ENCODE measurements at regions not wholly inside any gene's neighbourhood (a gene's known extent, or its start where the extent isn't known, plus 50 kb on each side); places are given as distances from the start of the nearest gene placed in this dataset.
"Not testable (repeated sequence)": the region's sequence is repeated elsewhere in the genome, so short reads cannot be mapped to it uniquely, and the experiment has no call there.

DNA sequence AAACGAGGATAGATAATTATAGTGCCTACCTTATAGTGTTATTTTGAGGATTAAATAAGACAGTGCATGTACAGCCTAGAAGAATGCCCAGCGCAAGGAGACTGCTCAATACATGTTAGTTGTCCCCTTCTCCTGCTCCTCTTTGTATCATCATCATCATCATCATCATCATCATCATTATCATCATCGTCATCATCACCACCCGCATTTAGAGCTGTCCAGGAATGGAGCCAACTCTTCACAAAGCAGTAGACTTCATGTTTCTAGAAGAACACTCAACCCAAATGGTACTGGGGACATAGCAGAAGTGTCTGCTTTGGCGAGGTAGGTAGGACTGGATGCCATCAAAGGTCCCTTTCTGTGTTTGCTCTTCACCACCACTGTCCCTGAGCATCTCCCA lies 116.0 kb downstream of the TRIM43 start:
- Histone ChIP-seq H3K4me2 (ENCODE audit: insufficient read depth, low read length) (no peak overlapping the region), H3K4me1 (ENCODE audit: insufficient read depth, low read length) (no peaks in the 10 kb centered on the region), H4K20me1 (ENCODE audit: insufficient read depth, low read length) (no peaks in the 10 kb centered on the region), H3K9me3 (ENCODE audit: low read depth, low read length) (no peaks in the 10 kb centered on the region), H3K27ac (ENCODE audit: low read depth, low read length) (no peak overlapping the region), H3K4me3 (ENCODE audit: insufficient read depth, low read length) (no peak overlapping the region), H2AFZ (ENCODE audit: low read length) (no peak overlapping the region), H3K79me2 (ENCODE audit: insufficient read depth, low read length) (no peaks in the 10 kb centered on the region), H3K36me3 (ENCODE audit: insufficient read depth, low read length) (no peaks in the 10 kb centered on the region), H3K27me3 (ENCODE audit: insufficient read depth, low read length) (peaks cover 13% of the 10 kb centered on the region)
- TF ChIP-seq, protein P1, sequence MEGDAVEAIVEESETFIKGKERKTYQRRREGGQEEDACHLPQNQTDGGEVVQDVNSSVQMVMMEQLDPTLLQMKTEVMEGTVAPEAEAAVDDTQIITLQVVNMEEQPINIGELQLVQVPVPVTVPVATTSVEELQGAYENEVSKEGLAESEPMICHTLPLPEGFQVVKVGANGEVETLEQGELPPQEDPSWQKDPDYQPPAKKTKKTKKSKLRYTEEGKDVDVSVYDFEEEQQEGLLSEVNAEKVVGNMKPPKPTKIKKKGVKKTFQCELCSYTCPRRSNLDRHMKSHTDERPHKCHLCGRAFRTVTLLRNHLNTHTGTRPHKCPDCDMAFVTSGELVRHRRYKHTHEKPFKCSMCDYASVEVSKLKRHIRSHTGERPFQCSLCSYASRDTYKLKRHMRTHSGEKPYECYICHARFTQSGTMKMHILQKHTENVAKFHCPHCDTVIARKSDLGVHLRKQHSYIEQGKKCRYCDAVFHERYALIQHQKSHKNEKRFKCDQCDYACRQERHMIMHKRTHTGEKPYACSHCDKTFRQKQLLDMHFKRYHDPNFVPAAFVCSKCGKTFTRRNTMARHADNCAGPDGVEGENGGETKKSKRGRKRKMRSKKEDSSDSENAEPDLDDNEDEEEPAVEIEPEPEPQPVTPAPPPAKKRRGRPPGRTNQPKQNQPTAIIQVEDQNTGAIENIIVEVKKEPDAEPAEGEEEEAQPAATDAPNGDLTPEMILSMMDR (IDR thresholded peaks at IDR 0.05; ENCODE audit: extremely low read depth, low read depth, low read length) = no peak
- no peak for DNase-seq (ENCODE audit: insufficient read length, low spot score, missing footprints)

DNA sequence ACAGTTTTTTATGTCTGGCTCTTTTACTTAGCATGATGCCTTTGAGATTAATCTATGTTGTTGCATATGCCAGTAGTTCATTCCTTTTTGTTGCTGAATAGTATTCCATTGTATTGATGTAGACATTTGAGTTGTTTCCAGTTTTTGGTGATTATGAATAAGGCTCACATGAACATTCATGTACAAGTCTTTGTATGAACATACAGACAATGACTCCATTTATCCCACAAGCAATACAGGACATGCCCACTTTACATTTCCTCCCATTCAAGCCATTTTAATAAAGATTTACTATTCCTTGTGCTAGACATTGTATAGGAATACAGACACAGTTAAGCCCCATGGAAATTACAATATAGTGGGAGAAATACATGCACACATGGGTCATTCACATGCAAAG lies 118.0 kb downstream of the TRIM43 start:
- Histone ChIP-seq H3K27me3 (ENCODE audit: insufficient read depth, low read length) (peaks cover 10% of the 10 kb centered on the region), H3K27ac (ENCODE audit: low read depth, low read length) (no peak overlapping the region), H3K36me3 (ENCODE audit: insufficient read depth, low read length) (no peaks in the 10 kb centered on the region), H3K4me3 (ENCODE audit: insufficient read depth, low read length) (no peak overlapping the region), H3K79me2 (ENCODE audit: insufficient read depth, low read length) (no peaks in the 10 kb centered on the region), H3K4me2 (ENCODE audit: insufficient read depth, low read length) (no peak overlapping the region), H2AFZ (ENCODE audit: low read length) (no peak overlapping the region), H3K9me3 (ENCODE audit: low read depth, low read length) (no peaks in the 10 kb centered on the region), H4K20me1 (ENCODE audit: insufficient read depth, low read length) (no peaks in the 10 kb centered on the region), H3K4me1 (ENCODE audit: insufficient read depth, low read length) (no peaks in the 10 kb centered on the region)
- TF ChIP-seq, protein P1 (IDR thresholded peaks at IDR 0.05; ENCODE audit: extremely low read depth, low read depth, low read length) = no peak
- DNase-seq (ENCODE audit: insufficient read length, low spot score, missing footprints) = no peak

DNA sequence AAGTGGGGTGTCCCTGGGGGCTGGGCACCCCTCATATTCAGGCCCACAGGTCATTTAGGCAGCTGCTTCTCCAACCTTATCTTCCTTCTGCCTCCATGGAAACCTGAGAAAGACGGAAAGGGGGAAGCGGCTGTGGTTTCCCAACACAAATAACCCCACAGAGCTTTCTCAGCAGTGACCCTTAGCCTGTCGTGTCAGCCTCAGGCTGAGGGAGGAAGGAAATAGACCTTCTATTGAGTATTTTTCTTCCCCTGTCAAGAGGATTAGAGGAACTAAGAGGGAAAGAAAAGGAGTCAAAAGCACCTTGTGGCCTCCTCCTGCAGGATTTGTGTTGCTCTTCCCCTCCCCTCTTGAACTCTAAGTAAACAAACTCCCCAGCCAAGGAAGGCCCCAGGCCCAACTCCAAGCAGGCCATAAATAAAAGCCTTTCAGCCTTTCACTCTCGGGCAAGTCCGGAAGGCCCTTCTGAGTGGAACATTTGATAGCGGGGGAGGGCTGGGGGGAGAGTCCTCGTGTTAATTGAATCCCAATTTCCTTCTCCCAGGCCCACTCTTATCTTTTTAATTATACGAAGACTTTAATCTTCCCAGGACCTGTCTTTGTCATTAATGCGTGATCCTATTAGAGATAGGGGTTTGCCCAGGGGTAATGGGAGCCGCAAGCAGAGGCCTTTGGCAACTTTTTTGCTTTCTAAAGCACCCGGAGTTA lies 121.8 kb downstream of the TRIM43 start:
- H3K4me2 ChIP-seq (ENCODE audit: insufficient read depth, low read length); DNase-seq (ENCODE audit: insufficient read length, low spot score, missing footprints); H3K79me2 ChIP-seq (ENCODE audit: insufficient read depth, low read length); H3K36me3 ChIP-seq (ENCODE audit: insufficient read depth, low read length); H3K9me3 ChIP-seq (ENCODE audit: low read depth, low read length); H2AFZ ChIP-seq (ENCODE audit: low read length); H4K20me1 ChIP-seq (ENCODE audit: insufficient read depth, low read length); H3K27ac ChIP-seq (ENCODE audit: low read depth, low read length); H3K4me3 ChIP-seq (ENCODE audit: insufficient read depth, low read length); H3K4me1 ChIP-seq (ENCODE audit: insufficient read depth, low read length): not testable (repeated sequence)
- peaks cover 11% of the 10 kb centered on the region for H3K27me3 ChIP-seq (ENCODE audit: insufficient read depth, low read length)

DNA sequence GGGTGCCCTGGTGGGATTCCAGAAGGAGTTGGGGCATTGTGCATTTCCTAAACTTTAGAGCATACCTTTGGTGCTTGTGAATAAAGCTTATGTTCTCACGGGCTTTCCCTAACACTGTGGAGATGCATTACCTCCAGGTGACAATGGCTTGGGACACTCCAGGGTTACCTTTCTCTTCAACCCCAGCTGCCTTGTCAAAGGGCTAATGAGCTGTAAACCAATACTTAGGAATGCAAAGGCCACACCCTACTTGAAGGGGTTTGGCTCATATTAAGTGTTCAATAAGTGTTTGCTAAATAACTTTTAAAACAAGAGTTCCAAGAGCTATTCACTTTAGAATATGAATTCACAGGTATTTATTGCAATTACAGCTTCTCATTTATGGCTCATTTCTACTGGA lies 122.6 kb downstream of the TRIM43 start:
- not testable (repeated sequence) for H3K79me2 ChIP-seq (ENCODE audit: insufficient read depth, low read length); H3K27ac ChIP-seq (ENCODE audit: low read depth, low read length); H4K20me1 ChIP-seq (ENCODE audit: insufficient read depth, low read length); H2AFZ ChIP-seq (ENCODE audit: low read length); H3K9me3 ChIP-seq (ENCODE audit: low read depth, low read length); H3K36me3 ChIP-seq (ENCODE audit: insufficient read depth, low read length); H3K4me2 ChIP-seq (ENCODE audit: insufficient read depth, low read length); DNase-seq (ENCODE audit: insufficient read length, low spot score, missing footprints); H3K4me3 ChIP-seq (ENCODE audit: insufficient read depth, low read length); H3K4me1 ChIP-seq (ENCODE audit: insufficient read depth, low read length)
- H3K27me3 ChIP-seq (ENCODE audit: insufficient read depth, low read length) = peaks cover 11% of the 10 kb centered on the region

DNA sequence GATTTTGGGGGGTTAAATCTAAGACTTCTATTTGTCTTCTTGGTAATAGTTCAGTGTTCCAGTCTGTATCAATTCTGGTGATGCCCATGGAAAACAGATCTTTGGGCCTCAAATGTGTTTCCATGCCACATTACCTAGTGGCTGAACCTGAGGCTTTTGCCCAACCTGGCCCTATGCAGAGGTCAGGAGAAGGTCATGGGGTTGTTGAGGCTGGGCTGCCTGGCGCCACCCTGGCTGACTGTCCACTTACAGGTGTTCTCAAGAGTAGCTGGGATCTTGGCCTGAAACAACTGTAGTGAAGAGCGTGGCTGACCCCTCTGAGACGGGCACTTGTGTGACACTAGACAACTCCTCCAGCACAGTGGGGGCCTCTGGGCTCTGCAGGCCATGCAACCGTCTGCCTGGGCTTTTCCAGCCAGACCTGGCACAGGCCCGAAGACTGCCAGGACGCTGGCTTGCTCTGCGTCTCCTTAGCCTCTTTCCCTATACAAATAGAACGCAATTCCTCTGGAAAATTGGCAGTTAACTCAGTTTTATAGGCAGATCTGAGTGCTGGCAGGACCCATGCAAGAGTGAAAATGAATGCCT lies 127.8 kb downstream of the TRIM43 start:
- Histone ChIP-seq H3K27ac (ENCODE audit: low read depth, low read length) (no peak overlapping the region), H4K20me1 (ENCODE audit: insufficient read depth, low read length) (no peaks in the 10 kb centered on the region), H3K4me1 (ENCODE audit: insufficient read depth, low read length) (no peaks in the 10 kb centered on the region), H3K4me2 (ENCODE audit: insufficient read depth, low read length) (no peak overlapping the region), H3K36me3 (ENCODE audit: insufficient read depth, low read length) (no peaks in the 10 kb centered on the region), H3K9me3 (ENCODE audit: low read depth, low read length) (no peaks in the 10 kb centered on the region), H2AFZ (ENCODE audit: low read length) (no peak overlapping the region), H3K79me2 (ENCODE audit: insufficient read depth, low read length) (no peaks in the 10 kb centered on the region), H3K27me3 (ENCODE audit: insufficient read depth, low read length) (peaks cover 11% of the 10 kb centered on the region), H3K4me3 (ENCODE audit: insufficient read depth, low read length) (no peak overlapping the region)
- no peak for DNase-seq (ENCODE audit: insufficient read length, low spot score, missing footprints)
- TF ChIP-seq, protein P1 (IDR thresholded peaks at IDR 0.05; ENCODE audit: extremely low read depth, low read depth, low read length) = no peak

All from osteoblast (primary cell).